ENCODE measurements at regions not wholly inside any gene's neighbourhood (a gene's known extent, or its start where the extent isn't known, plus 50 kb on each side); places are given as distances from the start of the nearest gene placed in this dataset.
"Not testable (repeated sequence)": the region's sequence is repeated elsewhere in the genome, so short reads cannot be mapped to it uniquely, and the experiment has no call there.

DNA sequence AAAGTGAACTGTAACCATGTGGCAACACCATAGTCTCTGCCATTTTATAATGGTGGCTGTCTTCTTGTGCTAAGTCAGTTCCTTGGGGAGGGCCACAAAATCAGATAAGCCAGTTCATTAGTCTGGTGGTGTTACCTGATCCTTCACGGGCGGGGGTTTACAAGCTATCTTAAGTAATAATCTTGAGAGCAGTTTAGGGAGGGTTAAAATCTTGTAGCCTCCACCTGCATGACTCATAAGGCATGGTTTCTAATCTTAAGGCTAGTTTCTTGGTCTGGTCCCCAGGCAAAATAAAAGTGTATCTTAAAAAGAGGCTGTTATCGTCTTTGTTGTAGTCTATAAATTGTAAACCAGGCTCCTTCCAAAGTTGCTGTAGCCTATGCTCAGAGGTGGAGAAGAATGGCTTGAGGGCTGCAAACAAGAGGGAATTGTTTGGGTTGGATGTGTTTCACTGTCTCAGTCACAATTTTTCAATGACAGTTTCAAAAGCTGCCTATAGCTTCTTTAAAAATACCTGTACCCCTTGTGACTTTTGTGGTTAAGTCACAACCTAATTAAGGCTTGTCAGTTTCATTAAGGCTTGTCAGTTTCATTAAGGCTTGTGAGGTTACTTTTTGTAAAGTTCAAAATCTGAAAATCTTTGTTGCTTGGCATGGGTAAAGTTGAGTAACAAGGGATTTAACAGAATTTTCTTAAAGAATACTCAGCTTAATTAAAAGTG lies 135.7 kb downstream of the RPS4Y2 start:
- DNase-seq: no peak

DNA sequence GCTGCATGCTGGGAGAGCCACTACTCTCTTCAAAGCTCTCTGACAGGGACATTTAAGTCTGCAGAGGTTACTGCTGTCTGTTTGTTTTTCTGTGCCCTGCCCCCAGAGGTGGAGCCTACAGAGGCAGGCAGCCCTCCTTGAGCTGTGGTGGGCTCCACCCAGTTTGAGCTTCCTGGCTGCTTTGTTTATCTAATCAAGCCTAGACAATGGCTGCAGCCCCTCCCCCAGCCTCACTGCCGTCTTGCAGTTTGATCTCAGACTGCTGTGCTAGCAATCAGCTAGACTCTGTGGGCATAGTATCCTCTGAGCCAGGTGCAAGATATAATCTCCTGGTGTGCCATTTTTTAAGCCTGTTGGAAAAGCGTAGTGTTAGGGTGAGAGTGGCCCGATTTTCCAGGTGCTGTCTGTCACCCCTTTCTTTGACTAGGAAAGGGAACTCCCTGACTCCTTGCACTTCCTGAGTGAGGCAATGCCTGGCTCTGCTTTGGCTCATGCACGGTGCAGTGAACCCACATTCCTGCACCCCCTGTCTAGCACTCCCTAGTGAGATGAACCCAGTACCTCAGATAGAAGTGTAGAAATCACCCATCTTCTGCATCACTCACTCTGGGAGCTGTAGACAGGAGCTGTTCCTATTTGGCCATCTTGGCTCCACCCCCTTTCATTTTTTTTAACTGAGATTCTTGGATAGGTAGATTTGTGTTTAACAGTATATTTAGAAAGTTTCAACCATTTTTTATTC lies 169.6 kb downstream of the RPS4Y2 start:
- DNase-seq: peak; percentile 53

DNA sequence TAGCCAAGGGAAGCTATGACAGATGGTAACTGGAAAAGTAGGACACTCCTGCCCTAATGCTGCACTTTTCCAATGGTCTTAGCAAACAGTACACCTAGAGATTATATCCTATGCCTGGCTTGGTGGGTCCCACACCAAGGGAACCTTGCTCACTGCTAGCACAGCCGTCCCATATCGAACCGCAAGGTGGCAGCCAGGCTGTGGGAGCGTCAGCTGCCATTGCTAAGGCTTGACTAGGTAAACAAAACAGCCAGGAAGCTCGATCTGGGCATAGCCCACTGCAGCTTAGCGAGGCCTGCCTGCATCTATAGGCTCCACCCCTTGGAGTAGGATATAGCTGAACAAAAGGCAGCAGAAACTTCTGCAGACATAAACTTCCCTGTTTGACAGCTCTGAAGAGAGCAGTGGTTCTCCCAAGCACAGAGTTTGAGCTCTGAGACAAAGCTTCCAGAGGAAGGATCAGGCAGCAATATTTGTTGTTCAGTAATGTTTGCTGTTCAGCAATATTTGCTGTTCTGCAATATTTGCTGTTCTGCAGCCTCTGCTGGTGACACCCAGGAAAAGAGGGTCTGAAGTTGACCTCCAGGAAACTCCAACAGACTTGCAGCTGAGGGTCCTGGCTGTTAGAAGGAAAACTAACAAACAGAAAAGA lies 173.9 kb downstream of the RPS4Y2 start:
- no peak for DNase-seq

DNA sequence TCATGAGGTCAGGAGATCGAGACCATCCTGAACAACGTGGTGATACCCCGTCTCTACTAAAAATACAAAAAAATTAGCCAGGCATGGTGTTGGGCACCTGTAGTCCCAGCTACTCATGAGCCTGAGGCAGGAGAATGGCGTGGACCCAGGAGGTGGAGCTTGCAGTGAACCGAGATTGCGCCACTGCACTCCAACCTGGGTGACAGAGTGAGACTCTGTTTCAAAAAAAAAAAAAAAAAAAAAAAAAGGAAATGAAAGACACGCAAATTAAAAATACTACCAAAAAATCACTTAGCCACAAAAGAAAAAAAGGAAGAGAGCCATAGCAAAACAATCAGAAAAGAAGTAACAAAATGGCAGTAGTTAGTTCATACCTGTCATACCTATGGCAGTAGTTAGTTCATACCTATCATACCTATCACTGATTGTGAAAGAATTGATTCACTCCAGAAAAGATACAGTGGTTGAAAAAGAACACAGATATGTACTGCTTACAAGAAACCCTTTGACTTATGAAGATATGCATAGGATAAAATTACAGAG lies 180.9 kb downstream of the RPS4Y2 start:
- not testable (repeated sequence) for DNase-seq

DNA sequence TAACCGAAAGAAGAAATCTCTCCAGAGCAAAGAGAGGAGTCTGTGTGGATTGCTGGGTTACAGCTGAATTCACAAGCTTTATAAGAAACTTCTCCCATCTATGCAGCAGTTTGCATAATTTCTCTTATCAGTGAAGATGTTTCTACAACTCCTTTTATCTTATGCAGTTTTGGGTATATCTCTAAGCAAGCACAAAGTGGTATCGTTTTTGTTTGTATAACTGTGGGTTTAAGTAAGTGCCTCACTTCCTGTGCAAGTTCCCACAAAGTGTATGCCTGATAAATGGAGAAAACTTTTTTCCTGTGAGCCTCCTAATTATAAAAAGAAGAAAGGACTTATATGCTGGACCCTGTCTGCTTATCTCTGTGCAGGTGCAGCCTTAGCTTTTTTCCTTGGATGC lies 205.6 kb downstream of the RPS4Y2 start:
- DNase-seq: no peak

DNA sequence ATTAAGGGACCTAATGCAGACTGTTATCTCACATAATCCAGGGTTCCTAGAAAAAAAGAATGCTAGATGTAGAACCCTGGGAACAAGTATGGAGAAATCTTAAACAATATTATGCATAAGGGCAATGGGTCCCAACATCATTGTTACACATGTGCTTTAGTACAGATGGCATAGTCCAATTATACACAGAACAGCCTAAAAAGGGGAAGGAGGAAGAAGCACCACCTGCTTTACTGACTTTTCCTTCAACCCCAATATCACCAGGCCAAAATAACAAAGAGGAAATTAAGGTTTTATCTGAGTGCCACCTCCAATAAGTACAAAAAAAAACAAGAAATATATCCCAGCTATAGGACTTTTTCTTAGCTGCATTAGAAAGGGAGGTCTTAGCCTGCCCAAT lies 211.9 kb downstream of the RPS4Y2 start:
- DNase-seq: no peak

DNA sequence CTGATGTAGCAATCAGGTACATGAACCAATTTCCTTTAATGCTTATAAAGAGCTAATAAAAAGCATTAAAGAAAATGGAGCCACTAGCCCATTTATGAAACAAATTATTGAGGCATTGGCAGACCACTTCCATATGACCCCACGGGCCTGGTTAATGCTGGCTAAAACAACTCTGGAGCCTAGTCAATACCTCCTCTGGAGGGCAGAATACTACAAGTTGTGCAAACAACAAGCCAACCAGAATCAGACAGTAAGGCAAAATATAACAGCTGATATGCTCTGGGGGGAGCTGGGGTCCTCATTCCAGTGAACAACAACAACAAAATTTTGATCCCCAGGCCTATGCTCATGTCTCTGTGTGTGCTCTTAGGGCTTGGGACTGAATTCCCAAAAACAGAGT lies 212.3 kb downstream of the RPS4Y2 start:
- no peak for DNase-seq

DNA sequence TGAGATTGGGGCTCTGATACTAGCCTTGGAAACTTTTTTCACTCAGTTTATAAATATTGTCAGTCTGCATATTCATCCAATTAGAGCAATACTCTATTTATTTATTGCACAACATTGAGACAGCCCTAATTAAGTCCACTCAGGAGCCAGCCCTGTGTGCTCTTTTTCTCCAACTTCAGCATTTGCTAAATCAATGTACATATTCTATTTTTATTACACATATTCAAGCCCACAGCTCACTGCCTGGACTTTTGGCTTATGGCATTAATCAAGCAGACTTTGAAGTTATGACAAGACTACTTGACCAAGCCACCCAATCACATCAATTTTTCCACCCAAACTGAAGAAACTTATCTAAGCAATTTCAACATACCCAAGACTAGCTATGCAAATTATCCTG lies 215.5 kb downstream of the RPS4Y2 start:
- DNase-seq: no peak

DNA sequence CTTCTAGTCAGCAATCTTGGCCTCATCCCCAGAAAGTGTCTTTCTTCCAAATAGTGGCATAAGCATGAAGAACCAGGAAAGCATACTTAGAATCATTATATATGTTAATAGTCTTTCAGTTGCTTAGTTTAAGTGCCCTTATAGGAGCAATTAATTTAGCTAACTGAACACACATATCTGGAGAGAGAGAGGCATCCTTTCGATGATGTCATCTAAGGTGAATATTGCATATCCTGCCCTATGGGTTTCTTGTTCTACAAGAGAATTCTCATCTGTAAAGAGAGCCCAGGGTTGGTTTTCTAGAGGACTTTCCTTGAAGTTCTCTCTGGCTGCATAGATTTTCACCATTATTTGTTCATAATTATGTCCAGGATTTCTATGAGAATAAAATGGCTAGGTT lies 230.1 kb downstream of the RPS4Y2 start:
- DNase-seq: no peak

DNA sequence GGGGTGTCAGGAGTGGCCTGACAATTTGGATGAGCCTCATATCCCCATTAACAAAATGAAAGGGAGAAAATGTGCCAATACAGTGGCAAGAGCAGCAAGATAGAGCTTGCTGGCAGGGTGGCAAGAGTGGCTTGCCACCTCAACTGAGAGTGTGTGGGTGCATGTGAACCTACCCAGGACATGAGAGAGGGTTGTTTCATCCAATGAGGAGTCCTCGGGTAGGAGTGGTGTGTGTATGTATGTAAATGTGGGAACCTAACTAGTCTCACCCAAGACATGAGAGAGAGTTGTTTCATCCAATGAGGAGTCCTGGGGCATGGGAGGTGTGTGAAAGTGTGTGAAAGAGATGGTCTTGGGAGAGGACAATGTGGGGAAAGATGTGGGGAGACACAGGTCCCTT lies 234.2 kb downstream of the RPS4Y2 start:
- no peak for DNase-seq

DNA sequence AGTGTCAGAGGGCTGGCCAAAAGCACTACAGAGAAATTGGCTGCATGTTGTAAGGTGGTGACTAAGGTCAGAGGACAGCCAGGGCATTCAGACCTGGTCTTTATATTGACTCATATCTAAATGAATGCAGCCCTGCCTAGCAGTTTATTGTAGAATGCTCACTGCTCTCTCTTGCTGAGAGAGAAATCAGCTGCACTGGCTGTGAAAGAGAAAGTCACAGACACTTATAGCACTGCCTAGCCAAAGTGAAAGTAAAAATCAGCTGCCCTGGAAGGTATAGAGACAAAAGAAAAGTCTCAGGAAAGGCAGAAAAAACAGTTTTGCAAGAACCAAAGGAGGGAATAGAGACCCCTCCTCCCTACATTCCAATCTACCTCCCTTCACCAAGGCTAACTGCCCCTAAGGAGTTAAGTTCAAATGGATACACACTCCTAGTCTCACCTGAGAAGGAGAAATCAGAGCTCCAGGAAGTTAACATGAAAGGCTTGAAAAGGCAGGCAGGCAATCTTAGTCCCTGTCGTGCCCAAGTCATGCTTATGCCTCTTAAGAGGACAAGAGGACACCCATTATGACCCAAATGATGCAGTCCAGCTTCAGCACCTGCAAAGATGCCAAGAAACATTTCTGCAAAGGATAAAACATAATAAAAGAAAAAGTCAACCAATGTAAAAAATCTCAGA lies 235.1 kb downstream of the RPS4Y2 start:
- no peak for DNase-seq

DNA sequence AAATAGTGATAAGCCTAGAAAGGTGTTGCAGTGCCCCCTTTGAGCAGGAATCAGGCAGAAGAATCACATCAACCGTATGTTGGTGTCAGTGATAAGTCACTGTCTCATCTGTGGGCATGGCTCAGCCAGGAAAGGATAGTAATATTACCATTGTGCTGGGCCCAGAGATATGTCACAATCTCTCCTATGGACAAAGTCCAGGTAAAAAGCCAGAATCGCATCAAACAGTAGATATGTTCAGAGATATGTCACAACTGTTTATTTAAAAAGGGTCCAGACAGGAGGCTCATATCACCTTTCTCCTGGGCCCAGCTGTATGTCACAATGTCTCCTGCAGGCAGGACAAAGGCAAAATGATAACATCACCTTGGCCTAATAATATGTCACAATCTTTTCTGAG lies 241.4 kb downstream of the RPS4Y2 start:
- DNase-seq: no peak

DNA sequence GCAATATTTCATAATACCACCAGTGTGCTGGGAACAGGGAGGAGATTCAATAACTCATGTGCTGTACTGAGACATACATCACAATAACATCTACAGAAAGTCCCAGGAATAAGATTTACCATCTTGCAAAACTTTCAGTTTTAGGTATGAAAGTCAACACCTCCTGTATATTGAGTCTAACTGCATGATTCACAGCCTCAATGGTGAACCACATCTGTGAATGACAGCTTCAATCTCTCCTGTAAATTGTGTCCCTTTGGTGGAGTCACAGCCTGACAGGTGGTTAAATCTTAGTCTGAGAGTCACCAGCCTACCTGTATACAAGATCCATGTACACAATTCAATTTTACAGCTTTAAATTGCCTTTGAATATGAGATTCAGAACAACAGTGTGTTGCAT lies 242.1 kb downstream of the RPS4Y2 start:
- no peak for DNase-seq

DNA sequence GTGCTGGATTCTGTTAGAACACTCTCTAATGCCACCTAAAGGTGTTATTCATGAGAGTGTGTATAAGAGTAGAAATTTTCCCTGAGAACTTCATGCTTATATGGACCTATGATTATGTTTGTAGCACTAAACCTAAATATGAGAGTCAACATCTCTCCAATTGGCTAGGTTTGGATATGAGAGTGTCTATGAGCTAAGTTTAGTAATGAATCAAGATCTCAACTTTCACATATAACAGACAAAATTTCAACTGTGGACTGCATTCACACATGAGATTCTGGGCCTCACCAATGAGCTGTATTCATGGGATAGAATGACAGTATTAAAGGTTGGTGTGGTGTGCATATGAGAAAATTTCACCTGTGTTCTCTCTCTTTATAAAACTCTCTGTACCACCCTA lies 242.6 kb downstream of the RPS4Y2 start:
- no peak for DNase-seq

DNA sequence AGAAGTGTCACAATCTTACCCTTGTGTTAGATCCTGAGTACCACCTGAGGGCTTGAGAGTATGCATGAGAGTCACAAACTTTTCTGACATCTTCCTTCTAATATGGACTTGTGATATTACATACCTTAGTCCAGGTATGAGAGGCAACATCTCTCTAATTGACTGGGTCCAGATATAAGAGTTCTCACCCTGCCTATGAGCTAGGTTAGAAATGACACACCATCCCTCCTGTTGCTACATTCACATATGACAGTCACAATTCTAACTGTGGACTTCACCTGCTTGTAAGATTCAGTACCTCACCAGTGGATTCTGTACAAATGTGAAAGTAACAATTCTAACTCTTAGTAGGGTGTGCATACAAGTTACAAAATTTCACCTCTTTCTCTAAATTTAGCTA lies 245.2 kb downstream of the RPS4Y2 start:
- DNase-seq: no peak

DNA sequence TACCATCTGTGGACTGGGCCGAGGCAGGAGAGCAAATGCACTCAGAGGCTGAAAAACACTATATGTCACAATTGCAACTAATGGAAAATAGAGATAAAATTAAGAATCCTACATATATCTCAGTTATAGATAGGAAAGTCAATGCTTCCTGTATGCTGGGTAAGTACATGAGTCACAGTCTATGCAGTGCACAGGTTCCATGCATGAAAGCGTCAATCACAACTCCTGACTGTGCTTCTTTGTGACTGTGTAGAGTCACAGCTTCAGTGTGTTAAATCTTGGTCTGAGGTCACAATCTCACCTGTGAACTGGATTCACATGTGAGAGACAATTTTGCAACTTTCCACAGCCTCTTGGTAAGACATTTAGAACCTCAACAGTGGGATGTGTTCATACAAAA lies 247.2 kb downstream of the RPS4Y2 start:
- no peak for DNase-seq

DNA sequence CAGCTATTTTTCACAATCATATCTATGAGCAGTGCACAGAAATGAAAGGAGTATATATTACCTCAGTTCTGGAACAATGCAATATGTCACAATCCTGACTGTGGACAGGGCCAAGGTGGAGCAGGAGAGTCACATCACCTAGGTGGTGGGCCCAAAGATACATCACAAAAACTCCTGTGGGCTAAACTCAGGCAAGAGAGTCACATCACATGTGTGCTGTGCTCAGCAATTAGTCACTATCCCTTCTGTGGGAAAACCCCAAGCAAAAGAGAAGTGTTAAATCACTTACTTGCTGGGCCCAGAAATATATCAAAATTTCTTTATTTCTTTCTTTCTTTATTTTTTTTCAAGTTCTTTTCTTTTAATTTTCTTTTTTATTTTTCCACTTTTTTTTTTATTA lies 249.6 kb downstream of the RPS4Y2 start:
- DNase-seq: no peak

DNA sequence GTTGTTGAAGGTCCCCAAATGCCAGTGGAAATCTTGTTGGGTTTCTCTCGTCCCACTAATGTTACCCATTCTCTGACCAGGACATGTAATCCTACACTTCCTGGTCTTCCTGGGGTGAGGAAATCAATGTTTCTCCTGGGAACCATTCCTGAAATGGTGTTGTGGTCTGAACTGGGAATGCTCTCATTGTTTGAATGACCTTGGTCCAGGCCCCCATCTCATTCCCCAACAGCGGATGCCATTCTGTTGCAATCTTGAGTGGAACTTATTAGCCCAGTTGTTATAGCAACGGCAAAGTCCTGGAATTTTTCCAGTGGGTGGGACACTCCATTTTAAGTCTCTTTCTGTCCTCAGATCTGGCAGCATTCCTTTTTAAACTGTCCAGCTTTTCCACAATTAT lies 265.9 kb downstream of the RPS4Y2 start:
- no peak for DNase-seq

DNA sequence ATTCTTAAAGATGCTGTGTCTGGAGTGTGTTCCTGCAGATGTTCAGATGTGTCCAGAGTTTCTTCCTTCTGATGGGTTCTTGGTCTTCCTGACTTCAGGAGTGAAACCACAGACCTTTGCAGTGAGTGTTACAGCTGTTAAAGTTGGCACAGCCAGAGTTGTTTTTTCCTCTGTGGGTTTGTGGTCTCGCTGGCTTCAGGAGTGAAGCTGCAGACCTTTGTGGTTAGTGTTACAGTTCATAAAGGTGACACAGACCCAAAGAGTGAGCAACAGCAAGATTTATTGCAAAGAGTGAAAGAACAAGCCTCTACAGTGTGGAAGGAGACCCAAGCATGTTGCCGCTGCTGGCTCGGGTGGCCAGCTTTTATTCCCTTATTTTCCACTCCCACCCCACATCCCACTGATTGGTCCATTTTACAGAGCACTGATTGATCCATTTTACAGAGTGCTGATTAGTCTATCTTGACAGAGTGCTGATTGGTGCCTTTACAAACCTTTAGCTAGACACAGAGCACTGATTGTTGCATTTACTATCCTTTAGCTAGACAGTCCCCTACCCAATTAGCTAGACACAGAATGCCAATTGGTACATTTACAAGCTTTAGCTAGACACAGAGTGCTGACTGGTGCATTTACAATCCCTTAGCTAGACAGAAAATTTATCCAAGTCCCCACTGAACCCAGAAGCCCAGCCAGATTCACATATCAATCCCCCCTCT lies 266.6 kb downstream of the RPS4Y2 start:
- DNase-seq: no peak

DNA sequence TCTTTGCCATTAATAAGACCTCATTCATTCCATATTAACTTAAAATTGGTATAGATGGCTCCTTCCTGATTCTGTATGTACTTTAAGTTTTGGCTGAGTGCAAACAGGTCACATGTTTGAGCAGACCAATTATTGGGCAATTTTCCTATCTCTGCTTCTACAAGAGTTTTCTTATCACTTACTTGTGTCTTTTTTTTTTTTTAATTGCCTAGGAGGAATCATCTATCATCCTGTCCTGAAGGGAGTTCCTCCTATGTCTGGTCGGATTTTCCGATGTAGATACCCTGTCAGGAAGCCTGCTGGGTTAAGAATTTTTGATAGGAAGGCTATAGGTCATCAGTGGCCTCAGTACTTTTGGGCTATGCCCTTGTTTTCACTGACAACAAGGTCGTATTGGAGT lies 268.0 kb downstream of the RPS4Y2 start:
- DNase-seq: no peak

DNA sequence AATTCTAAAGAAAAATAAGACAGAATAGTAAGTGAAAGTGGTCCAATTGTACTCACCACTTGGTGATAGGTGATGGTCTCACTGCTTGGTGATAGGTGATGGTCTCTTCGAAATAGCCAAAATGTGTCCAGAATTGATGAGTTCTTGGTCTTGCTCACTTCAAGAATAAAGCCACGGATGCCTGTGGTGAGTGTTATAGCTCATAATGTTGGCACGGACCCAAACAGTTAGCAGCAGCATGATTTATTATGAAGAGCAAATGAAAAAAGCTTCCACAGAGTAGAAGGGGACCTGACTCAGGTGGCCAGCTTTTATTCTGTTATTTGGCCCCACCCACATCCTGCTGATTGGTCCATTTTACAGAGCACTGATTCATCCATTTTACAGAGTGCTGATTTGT lies 272.6 kb downstream of the RPS4Y2 start:
- no peak for DNase-seq

DNA sequence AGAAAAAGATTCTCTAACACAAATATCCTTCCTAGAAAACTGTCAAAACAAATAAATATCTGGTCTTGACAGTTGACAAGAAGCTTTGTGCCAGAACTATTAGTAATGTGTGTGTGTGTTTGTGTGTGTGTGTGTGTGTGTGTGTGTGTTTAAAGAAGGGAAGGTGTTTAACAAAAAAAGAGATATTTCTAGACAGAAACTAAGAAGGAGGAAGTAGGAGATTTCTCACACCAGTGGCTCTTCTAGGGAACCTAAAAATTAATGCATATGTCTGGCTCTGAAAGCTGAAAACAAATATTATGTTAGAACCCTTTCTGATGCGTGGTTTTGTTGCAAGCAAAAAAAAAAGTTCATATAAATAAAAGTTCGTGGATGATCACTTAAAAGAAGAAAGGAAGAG lies 277.5 kb downstream of the RPS4Y2 start:
- no peak for DNase-seq

Measured in activated CD4-positive, alpha-beta T cell treated with anti-CD3 and anti-CD28 coated beads, Interleukin-2, amount 50 U/mL, for 1 hour (primary cell).